ENCODE measurements at regions not wholly inside any gene's neighbourhood (a gene's known extent, or its start where the extent isn't known, plus 50 kb on each side); places are given as distances from the start of the nearest gene placed in this dataset.
"Not testable (repeated sequence)": the region's sequence is repeated elsewhere in the genome, so short reads cannot be mapped to it uniquely, and the experiment has no call there.

DNA sequence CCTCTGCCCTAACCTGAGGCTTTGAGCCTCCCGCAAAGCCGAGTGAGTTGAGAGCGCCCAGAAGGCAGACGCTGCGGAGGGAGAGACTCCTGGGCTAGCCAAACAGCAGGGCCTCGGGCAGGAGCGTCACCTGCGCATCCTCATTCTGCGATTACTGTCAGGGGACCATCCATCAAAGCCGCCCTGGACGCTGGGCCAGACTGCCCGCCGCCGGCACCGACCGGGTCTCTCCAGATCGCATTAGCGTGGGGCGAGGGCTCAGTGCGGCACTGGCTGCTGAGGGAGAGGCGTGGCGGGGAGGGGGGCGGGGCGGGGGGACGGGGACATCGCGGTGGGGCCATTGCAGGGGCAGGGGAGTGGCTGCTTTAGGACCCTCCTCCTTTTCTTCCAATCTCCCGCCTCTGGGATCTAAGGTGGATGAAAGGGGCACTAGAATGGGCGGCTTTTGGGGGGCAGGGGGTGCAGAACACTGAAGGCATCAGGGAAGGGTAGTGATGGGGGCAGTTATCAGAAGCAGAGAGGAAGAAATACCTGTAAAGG lies 465.7 kb downstream of the CNTNAP3B start:
- not testable (repeated sequence) for H3K27me3 ChIP-seq, H3K4me1 ChIP-seq, H3K27ac ChIP-seq, DNase-seq, H3K9me3 ChIP-seq, H3K36me3 ChIP-seq
- peak overlapping the region in 1 of 4 donors; percentile 7 for H3K4me3 ChIP-seq

DNA sequence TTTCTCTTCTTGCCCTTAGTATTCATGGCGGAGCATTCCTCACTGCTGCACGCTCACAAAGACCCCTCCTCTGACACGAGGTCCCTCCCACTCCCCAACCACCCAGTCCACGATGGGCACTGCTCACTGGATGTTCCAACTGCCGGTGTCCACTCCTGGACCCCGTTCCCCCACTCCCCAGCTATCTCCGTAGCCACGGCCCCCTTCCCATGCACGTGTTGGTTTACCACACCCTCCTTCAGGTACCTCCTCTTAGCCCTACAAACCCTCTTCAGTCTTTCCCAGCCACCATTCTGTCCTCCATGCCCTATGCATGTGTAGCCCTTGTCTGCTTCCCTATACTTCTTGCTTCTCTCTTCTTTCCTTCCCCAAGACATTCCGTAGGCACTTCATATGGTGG lies 469.6 kb upstream of the ZNG1F start:
- not testable (repeated sequence) for H3K27me3 ChIP-seq, DNase-seq, H3K27ac ChIP-seq, H3K4me1 ChIP-seq, H3K36me3 ChIP-seq, H3K9me3 ChIP-seq, H3K4me3 ChIP-seq

DNA sequence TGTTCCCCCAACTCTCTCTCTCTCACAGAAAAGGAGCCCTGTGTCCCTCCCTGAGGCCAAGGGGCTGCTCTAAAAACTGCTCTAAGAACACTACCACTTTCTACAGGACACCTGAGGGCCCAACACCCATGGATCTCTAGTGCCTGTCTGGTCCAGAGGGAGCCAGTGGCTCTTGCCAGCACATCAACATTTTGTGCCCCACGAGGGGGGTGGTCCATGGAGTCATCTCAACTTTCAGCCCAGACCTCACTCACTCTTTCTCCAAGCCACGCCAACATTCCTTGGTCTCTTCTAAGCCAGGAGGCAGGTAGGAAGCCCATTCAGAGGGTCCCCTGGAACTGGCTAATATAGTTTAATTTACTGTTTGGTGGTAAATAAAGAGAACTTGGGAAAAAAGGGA lies 469.0 kb upstream of the ZNG1F start:
- not testable (repeated sequence) for H3K36me3 ChIP-seq, H3K4me3 ChIP-seq, DNase-seq, H3K4me1 ChIP-seq, H3K27ac ChIP-seq, H3K9me3 ChIP-seq, H3K27me3 ChIP-seq

DNA sequence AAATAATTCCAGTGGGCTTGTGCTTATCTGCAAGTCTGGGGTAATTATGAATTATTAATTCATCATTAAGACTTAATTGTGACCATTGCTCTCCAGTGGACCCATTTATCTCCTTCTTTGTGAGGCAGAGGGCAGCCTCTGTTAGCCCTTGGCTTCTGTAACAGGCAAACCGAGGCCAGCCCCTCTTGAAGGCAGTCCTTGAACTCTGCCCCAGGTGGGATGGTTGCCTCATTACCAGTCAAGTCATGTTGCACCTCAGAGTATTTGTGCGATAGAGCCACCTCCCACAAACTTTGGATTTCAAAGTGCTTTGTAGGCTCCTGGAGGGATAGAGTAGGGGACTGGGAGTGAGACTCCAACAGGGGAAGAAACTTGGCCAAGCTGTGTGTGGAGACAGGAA lies 468.0 kb upstream of the ZNG1F start:
- not testable (repeated sequence) for H3K4me3 ChIP-seq, H3K27me3 ChIP-seq, H3K4me1 ChIP-seq, H3K36me3 ChIP-seq, DNase-seq, H3K27ac ChIP-seq, H3K9me3 ChIP-seq

DNA sequence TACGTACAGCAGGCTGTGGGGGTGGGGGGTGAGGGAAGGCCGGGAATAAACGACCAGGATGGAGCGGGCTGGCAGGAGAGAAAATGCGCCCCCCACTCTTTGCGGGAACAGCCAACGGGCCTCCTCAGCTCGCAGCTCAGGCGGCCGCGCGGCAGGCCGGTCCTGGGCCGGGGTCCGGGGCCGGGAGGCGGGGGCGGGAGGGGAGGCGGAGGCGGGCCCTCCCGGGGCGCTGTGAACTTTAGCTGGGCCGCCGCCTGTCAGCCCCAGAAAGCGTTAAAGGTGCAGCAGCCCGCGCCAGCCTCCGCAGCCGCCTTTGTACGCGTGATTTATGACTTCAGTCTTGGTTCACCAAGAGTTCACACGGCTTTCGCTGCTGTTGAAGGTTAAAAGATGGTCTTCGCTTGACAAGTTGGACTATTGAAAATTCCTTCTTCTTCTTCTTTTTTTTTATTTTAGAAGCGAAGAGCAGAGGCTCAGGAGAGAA lies 466.0 kb upstream of the ZNG1F start:
- H3K27ac ChIP-seq, result peak overlapping the region in 2 of 4 donors; percentile 43 to 71
- H3K4me3 ChIP-seq, result peak overlapping the region in 2 of 4 donors; percentile 29 to 36
- H3K27me3 ChIP-seq, H3K36me3 ChIP-seq, H3K4me1 ChIP-seq, H3K9me3 ChIP-seq: not testable (repeated sequence)
- peak in 1 of 3 donors; percentile 77 for DNase-seq

DNA sequence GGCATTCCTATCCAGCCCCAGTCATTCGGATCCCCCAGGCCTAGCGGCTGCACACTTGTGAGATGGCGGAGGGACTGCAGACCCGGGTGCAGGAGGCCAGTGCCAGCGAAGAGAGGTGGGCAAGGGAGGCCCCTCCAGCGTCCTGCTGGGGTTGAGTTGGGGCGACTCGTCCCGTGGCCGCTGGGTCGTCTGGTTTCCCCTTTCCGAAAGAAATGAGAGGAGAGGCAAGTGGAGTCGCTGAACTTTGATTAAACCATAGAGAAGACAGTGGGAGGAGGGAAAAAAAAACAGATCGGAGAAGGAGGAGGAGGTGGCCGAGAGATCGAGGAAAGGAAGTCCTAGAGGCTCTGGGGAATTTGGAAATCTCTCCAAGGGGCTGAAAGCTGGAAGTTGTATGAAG lies 465.2 kb upstream of the ZNG1F start:
- H3K36me3 ChIP-seq, DNase-seq, H3K9me3 ChIP-seq, H3K27me3 ChIP-seq, H3K4me1 ChIP-seq: not testable (repeated sequence)
- peak overlapping the region in 1 of 4 donors; percentile 29 for H3K4me3 ChIP-seq
- peak overlapping the region in 2 of 4 donors; percentile 62 to 71 for H3K27ac ChIP-seq

DNA sequence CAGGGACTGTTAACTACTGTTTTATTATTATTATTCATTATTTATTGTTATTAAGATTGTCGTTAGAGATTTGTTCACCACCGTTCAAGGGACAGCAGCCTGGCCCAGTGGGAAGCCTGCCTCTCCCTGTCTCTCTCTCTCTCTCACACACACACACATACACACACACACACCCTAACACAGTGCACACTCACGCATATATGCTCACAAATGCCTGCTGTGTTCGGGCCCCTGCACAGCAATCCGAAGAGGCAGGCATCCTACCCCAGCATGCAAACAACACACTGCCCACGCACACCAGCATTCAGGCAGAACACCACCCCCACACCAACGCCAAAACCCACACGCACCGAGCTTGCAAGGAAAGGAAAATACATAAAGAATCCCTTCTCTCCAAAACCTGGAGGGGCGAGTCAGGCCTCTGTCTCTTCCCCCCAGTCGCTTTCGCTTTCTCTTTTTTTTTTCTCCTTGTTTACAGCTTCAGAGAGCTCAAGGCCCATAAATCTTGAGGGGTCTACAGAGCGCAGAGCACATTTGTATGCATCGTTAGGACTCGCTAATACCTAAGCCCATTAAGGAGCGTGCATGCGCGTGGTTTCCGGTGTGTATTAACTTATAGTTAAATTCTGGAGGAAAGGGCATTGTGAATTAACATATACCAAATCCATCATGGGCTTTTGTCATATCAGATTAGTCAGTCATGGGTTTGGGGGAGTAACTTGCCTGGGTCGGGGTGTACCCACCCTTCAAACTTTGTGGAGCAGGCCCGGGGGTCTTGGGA lies 464.6 kb upstream of the ZNG1F start:
- H3K4me3 ChIP-seq, result peak overlapping the region in 1 of 4 donors; percentile 29
- H3K27ac ChIP-seq, result peak overlapping the region in 2 of 4 donors; percentile 62 to 71
- DNase-seq, result not testable (repeated sequence)

DNA sequence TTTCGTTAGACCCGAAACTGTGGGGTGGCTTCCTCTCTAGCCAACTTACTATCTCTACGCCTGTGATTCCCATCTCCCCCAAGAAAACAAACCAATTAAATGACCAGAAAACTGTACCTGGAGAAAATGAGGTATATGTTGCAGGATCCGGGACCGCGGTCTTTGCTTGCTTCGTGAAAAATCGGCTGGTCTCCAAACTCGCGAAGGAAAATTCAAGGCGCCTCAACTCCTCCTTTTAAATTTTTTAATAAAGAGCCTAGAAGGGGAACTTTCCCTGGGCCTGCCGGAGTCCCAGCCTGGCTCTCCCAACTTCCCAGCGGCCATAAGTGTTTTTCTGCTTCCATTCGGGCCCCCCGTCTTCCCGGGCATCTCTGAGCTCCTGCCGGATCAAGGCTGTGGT lies 463.7 kb upstream of the ZNG1F start:
- H3K4me3 ChIP-seq, H3K9me3 ChIP-seq: not testable (repeated sequence)
- peak overlapping the region in 1 of 4 donors; percentile 26 for H3K27ac ChIP-seq

More for the DNA sequence above, 464.6 kb upstream of the ZNG1F start:
- not testable (repeated sequence) for H3K9me3 ChIP-seq, H3K27me3 ChIP-seq, H3K36me3 ChIP-seq, H3K4me1 ChIP-seq

DNA sequence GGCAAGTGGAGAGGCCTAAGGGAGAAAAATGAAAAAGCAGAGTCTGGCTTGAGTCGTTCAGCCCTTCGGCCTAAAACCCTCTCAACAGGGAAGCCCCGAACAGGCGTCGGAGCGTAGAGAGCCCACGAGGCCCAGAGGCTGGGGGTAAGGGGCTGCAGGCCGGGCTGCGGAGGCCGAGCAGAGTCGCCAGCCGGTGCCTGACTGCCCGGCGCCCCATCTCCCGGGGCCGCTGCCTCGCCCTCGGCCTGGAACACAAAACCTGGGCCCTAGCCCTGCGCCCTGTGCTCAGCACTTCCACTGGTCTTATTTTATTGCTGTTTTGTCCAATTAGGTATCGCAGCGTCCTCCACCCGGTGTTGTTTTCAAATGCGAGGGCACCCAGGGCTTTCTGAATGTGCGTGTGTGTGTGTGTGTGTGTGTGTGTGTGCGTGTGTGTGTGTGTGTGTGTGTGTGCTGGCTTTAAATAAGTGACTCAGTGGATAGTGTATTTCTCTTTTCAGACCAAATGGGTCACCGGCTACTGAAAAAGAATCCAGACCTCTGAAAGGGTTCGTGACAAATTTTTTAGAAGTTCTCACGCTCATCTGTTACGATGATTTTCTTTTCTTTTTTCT lies 463.1 kb upstream of the ZNG1F start:
- not testable (repeated sequence) for H3K9me3 ChIP-seq, H3K27me3 ChIP-seq, H3K36me3 ChIP-seq, DNase-seq, H3K4me3 ChIP-seq, H3K4me1 ChIP-seq
- peak overlapping the region in 1 of 4 donors; percentile 61 for H3K27ac ChIP-seq

More for the DNA sequence above, 463.7 kb upstream of the ZNG1F start:
- H3K4me1 ChIP-seq, DNase-seq, H3K36me3 ChIP-seq, H3K27me3 ChIP-seq: not testable (repeated sequence)

DNA sequence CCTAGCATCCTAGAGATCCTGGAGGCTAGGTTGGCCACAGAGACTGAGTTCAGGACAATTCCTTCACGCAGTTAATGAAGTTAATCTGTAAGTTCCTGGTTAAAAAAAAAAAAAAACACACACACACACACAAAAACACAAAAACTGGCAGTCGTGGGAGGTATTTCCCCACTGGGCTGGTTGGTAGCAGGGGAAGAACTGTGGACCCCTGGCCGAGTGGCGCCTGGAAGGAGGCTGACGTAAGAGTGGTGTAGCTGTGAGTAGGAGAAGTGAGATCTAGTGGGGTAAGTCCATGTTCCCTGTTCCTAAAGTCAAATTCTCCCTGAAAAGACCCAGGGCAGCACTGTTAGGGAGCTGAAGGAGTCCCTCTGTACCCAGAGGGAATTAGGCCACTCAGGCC lies 461.0 kb upstream of the ZNG1F start:
- H3K9me3 ChIP-seq, H3K4me1 ChIP-seq, DNase-seq, H3K4me3 ChIP-seq, H3K27ac ChIP-seq, H3K27me3 ChIP-seq, H3K36me3 ChIP-seq: not testable (repeated sequence)

DNA sequence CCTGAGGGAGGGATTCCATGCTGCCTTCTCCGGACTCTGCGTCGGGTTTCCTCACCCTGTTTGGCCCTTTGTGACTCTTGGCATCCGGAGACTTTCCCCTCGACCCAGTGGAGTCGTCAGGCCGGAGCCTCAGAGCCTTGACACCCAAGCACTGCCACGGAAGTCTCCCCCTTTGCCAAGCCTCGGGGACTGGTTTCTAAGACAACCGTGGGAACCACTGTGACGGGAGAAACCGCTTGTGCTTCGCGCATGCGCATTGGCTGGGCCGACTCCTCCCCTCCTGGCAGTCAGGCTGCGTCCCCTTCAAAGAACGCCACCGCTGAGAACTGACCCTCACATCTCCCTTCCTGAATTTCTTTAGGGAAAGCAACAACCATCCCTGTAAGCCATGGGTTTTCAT lies 459.4 kb upstream of the ZNG1F start:
- H3K9me3 ChIP-seq, H3K4me1 ChIP-seq, H3K27me3 ChIP-seq, H3K36me3 ChIP-seq: not testable (repeated sequence)
- peak overlapping the region in 1 of 4 donors; percentile 35 for H3K27ac ChIP-seq
- H3K4me3 ChIP-seq, result peak overlapping the region in 1 of 4 donors; percentile 31
- peak in 1 of 3 donors; percentile 57 for DNase-seq

DNA sequence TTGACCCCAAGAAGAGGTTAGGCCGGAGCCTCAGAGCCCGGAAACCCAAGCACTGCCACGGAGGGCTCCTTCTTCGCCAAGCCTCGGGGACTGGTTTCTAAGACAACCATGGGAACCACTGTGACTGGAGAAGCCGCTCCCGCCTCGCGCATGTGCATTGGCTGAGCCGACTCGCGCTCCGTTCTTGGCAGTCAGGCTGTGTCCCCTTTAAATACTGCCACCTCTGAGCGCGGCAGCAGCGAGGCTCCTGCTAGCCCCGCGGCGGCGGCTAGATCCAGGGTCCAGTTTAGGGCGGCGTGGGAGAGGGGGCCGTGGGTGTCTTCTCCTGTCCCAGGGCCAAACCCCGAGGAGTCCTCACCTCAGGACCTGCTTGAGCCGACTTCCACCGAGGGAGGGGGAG lies 457.1 kb upstream of the ZNG1F start:
- H3K9me3 ChIP-seq, H3K36me3 ChIP-seq, H3K4me1 ChIP-seq, H3K27ac ChIP-seq, H3K4me3 ChIP-seq, DNase-seq, H3K27me3 ChIP-seq: not testable (repeated sequence)
